NB4 (cell line): ENCODE measurements at regions not wholly inside any gene's neighbourhood (a gene's known extent, or its start where the extent isn't known, plus 50 kb on each side); places are given as distances from the start of the nearest gene placed in this dataset.

Experiments
- MYC ChIP-seq: IDR thresholded peaks from 2 replicates; pipeline ENCODE4 v1.6.1; 2011; ENCODE audit warnings: low read depth, low read length
- POLR2A ChIP-seq: IDR thresholded peaks from 2 replicates; pipeline ENCODE4 v1.6.1; 2011; ENCODE audit warnings: mild to moderate bottlenecking; ENCODE audit not compliant: insufficient read length; ENCODE audit errors: extremely low read depth
- TF ChIP-seq, protein P1 (sequence below): IDR thresholded peaks from one replicate; pipeline ENCODE4 v1.5.1; 2012; ENCODE audit warnings: low read depth, low read length
- TF ChIP-seq, protein P2 (sequence below): IDR thresholded peaks from 2 replicates; pipeline ENCODE4 v1.6.1; 2011; ENCODE audit warnings: low read depth, low read length

DNA sequence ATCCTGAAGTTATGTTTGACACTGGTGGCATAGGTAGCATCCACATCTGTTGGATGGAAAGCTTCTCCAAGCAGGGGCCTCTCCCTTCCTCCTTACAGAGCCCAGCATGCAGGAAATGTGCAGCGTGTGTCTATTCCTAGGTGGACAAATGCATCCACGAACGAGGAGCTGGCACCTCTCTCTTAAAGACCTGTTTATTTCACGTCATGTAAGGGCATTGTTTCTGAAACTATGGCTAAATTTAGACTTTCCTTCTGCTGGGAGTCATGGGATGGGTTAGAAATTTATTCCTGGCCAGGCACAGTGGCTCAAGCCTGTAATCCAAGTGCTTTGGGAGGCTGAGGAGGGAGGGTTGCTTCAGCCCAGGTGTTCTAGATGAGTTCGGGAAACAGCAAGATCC lies 208.4 kb upstream of the SVIL start:
- TF ChIP-seq POLR2A = no peak
- TF ChIP-seq, protein P1, sequence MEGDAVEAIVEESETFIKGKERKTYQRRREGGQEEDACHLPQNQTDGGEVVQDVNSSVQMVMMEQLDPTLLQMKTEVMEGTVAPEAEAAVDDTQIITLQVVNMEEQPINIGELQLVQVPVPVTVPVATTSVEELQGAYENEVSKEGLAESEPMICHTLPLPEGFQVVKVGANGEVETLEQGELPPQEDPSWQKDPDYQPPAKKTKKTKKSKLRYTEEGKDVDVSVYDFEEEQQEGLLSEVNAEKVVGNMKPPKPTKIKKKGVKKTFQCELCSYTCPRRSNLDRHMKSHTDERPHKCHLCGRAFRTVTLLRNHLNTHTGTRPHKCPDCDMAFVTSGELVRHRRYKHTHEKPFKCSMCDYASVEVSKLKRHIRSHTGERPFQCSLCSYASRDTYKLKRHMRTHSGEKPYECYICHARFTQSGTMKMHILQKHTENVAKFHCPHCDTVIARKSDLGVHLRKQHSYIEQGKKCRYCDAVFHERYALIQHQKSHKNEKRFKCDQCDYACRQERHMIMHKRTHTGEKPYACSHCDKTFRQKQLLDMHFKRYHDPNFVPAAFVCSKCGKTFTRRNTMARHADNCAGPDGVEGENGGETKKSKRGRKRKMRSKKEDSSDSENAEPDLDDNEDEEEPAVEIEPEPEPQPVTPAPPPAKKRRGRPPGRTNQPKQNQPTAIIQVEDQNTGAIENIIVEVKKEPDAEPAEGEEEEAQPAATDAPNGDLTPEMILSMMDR = no peak
- TF ChIP-seq, protein P2, sequence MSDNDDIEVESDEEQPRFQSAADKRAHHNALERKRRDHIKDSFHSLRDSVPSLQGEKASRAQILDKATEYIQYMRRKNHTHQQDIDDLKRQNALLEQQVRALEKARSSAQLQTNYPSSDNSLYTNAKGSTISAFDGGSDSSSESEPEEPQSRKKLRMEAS = no peak
- no peak for TF ChIP-seq MYC
